Psoas muscle (tissue), 7 donors: ENCODE measurements at regions not wholly inside any gene's neighbourhood (a gene's known extent, or its start where the extent isn't known, plus 50 kb on each side); places are given as distances from the start of the nearest gene placed in this dataset.

Experiments
- ATAC-seq, 4 donors: fragments of 200-7000 bp; cut with Tn5 transposase; one replicate each; pipeline ENCODE4 v1.9.1; 2020; ENCODE audit warnings: moderate library complexity in 3 of 4, mild to moderate bottlenecking in 2 of 4
- DNase-seq, 2 donors: peaks; one replicate each; pipeline ENCODE4 v3.0.0-alpha.2; 2020
- H3K27ac ChIP-seq: fragments of 200-600 bp; one replicate; pipeline ENCODE4 v1.8.0; 2022
- H3K27me3 ChIP-seq, 3 donors: fragments of 200-600 bp in 1 of 3; one replicate each; pipeline versions ENCODE4 v1.6.1 to v1.8.0; 2013 to 2022; ENCODE audit warnings: low read length in 2 of 3, mild to moderate bottlenecking in 2 of 3, moderate library complexity in 1 of 3; ENCODE audit not compliant: insufficient read depth in 3 of 3
- H3K36me3 ChIP-seq, 2 donors: fragments of 200-600 bp in 1 of 2; one replicate each; pipeline versions ENCODE4 v1.6.1 to v1.8.0; 2013 to 2022; ENCODE audit warnings: low read depth in 1 of 2, mild to moderate bottlenecking in 1 of 2, moderate library complexity in 1 of 2; ENCODE audit not compliant: insufficient read depth in 1 of 2
- H3K4me1 ChIP-seq: fragments of 200-600 bp; one replicate; pipeline ENCODE4 v1.8.0; 2022
- H3K4me3 ChIP-seq: fragments of 200-600 bp; one replicate; pipeline ENCODE4 v1.8.0; 2022; ENCODE audit warnings: mild to moderate bottlenecking
- H3K9me3 ChIP-seq: fragments of 200-600 bp; one replicate; pipeline ENCODE4 v1.8.0; 2022
- WGBS, 3 donors: extraction: QIAGEN DNeasy Blood & Tissue Kit; methylation state at CpG; one replicate each; pipeline versions ENCODE4 v1.1.6 to v1.1.7; 2013; 5-methylcytosine and 5-hydroxymethylcytosine counted together
- intact Hi-C, 2 donors: fragments of 100-400 bp; cut with DNase I; formaldehyde crosslinking; loops; one replicate each; pipeline versions ENCODE4 v1.11.0 to v1.14.2; 2022
- TF ChIP-seq, protein P1 (sequence below): fragments of 200-600 bp; IDR thresholded peaks from one replicate; pipeline ENCODE4 v1.8.0; 2022; ENCODE audit warnings: antibody characterized with exemption
- donor health status: healthy with polysubstance abuse.
- donor health status: DM: no; HTN: no; CAD: no; lungs with moderate emphysema.
- donor health status: Bipolar disorder and iron deficiency.
- donor health status: healthy.
- donor health status: DM: yes; HTN: yes; CAD: no.
- donor health status: DM: no; HTN: no; CAD: no.
- donor health status: DM: yes; HTN: yes; CAD: no.

DNA sequence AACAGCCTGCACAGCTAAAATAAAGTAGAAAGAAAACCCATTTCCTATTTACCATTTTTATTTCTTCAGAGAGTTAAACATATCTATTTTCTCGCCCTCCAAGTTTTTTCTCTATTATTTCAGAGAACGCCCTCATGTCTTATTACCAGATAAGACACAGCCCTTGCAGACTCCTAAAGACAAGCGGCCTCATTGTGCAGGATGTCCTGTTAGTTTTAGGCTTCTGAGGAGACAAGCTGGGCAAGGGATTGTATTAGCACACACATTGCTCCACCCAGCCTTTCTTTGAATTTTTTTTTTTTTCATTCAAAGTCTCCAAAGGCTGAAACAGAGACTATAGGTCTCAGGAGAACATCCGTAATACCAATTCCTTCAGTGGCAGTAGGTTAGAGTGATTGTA lies 101.8 kb upstream of the UBL3 start:
- TF ChIP-seq, protein P1, sequence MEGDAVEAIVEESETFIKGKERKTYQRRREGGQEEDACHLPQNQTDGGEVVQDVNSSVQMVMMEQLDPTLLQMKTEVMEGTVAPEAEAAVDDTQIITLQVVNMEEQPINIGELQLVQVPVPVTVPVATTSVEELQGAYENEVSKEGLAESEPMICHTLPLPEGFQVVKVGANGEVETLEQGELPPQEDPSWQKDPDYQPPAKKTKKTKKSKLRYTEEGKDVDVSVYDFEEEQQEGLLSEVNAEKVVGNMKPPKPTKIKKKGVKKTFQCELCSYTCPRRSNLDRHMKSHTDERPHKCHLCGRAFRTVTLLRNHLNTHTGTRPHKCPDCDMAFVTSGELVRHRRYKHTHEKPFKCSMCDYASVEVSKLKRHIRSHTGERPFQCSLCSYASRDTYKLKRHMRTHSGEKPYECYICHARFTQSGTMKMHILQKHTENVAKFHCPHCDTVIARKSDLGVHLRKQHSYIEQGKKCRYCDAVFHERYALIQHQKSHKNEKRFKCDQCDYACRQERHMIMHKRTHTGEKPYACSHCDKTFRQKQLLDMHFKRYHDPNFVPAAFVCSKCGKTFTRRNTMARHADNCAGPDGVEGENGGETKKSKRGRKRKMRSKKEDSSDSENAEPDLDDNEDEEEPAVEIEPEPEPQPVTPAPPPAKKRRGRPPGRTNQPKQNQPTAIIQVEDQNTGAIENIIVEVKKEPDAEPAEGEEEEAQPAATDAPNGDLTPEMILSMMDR: no peak
- H3K36me3 ChIP-seq: no peaks in the 10 kb centered on the region
- intact Hi-C loops: no loop called here
- no peaks in the 10 kb centered on the region for H3K9me3 ChIP-seq
- no peak overlapping the region for H3K27ac ChIP-seq
- no peak overlapping the region for H3K4me3 ChIP-seq
- no peaks in the 10 kb centered on the region for H3K4me1 ChIP-seq
- ATAC-seq (no peak), DNase-seq (no peak)
- 94 to 96% (median 96%) methylated on average over 4 of the region's 4 CpGs for WGBS, 3 donors
- peaks cover 0 to 34% (median 1%) of the 10 kb centered on the region in 3 donors for H3K27me3 ChIP-seq

DNA sequence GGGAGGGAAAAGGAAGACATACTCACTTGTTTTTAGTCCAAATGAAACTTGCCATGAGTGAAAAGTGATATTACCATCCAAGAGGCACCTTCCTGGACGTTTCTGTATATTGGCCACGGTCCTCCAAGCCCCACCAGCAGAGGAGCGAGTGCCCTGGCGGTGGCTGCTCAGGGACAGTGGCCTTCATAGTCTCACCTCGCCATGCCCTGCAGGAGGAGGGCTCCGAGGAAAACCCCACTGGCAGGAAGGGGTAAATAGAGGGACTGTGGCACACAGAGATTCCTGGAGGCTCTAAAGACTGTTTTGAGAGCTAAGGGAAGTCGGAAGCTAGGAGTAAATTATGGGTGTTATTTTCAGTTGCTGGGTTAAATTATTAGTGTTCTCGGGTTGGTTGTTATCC lies 98.4 kb upstream of the UBL3 start:
- H3K27me3 ChIP-seq: peaks cover 0 to 21% (median 0%) of the 10 kb centered on the region in 3 donors
- no peak for DNase-seq
- no peaks in the 10 kb centered on the region for H3K9me3 ChIP-seq
- no peak overlapping the region for H3K27ac ChIP-seq
- intact Hi-C loops: no loop called here
- TF ChIP-seq, protein P1: no peak
- no peaks in the 10 kb centered on the region for H3K4me1 ChIP-seq
- no peak for ATAC-seq
- no peaks in the 10 kb centered on the region for H3K36me3 ChIP-seq
- no peak overlapping the region for H3K4me3 ChIP-seq
- WGBS, 3 donors: 59 to 66% (median 64%) methylated on average over 8 of the region's 8 CpGs

DNA sequence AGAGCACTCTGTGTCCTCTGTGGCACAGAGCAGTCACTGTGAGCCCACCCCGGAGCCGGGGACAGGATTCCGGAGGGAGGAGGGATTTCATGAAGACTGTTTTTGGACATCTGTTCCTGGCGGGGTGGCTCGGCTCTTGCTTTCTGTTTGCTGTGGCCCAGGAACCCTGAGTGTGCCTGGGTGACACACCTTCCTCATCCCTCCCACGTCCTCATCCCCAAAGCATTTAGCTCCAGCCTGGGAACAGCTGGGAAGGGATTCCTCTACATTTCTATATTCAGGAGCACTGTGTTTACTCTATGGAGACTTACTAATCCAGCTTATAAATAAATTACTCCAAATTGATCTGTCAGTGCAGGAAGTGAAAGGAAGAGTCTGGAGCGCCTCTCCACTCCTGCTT lies 97.8 kb upstream of the UBL3 start:
- TF ChIP-seq, protein P1: no peak
- 41 to 44% (median 42%) methylated on average over 7 of the region's 7 CpGs for WGBS, 3 donors
- H3K27me3 ChIP-seq: peaks cover 0 to 18% (median 0%) of the 10 kb centered on the region in 3 donors
- no peaks in the 10 kb centered on the region for H3K36me3 ChIP-seq
- H3K4me3 ChIP-seq: no peak overlapping the region
- H3K9me3 ChIP-seq: no peaks in the 10 kb centered on the region
- intact Hi-C loops: no loop called here
- DNase-seq (no peak), ATAC-seq (no peak)
- no peak overlapping the region for H3K27ac ChIP-seq
- H3K4me1 ChIP-seq: no peaks in the 10 kb centered on the region

DNA sequence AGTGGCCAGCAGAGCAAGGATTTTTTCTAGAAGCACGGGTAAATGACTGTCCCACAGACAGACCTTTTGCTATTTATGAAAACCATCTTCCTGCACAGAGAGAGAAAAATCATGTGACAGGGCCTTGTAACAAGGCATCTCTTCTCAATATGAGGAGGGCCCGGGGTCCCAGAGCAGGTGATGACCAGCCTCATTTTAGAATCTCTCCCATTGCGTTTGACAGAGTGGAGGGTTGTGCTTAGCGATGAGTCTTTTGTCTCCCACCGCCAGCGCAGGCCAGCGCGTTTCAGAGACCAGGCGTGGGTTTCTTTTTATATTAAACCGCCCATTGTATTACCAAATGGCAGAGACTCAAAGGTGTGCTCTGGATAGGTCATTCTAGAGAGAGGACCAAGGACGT lies 97.4 kb upstream of the UBL3 start:
- DNase-seq (no peak), ATAC-seq (no peak)
- no peak overlapping the region for H3K4me3 ChIP-seq
- no peaks in the 10 kb centered on the region for H3K9me3 ChIP-seq
- H3K4me1 ChIP-seq: no peaks in the 10 kb centered on the region
- H3K27ac ChIP-seq: no peak overlapping the region
- intact Hi-C loops: no loop called here
- TF ChIP-seq, protein P1: no peak
- H3K27me3 ChIP-seq: peaks cover 0 to 18% (median 0%) of the 10 kb centered on the region in 3 donors
- no peaks in the 10 kb centered on the region for H3K36me3 ChIP-seq
- WGBS, 3 donors: 83 to 88% (median 84%) methylated on average over 11 of the region's 11 CpGs

DNA sequence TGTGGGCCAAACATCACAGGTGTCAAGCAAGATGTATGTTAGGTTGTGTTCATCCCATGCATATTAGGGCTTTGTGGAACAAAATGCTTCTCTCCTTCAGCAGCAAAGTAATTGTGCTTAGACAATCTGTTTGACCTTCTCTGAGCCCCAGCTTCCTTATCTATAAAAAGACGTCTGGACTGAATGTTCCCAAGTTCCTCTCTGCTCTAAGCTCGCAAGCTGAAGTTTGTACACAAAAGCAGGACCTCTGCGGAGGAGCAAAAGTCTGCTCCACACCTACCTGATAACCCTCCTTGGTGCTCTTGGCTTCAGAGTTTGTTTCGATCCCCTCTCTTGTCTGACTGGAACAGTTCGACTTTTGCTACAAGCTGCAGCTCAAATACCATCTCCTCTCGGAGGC lies 95.7 kb upstream of the UBL3 start:
- TF ChIP-seq, protein P1: no peak
- no peaks in the 10 kb centered on the region for H3K9me3 ChIP-seq
- ATAC-seq: no peak
- H3K4me3 ChIP-seq: no peak overlapping the region
- no peak overlapping the region for H3K27ac ChIP-seq
- intact Hi-C loops: no loop called here
- no peaks in the 10 kb centered on the region for H3K36me3 ChIP-seq
- H3K27me3 ChIP-seq: peaks cover 0 to 14% (median 0%) of the 10 kb centered on the region in 3 donors
- DNase-seq: no peak
- H3K4me1 ChIP-seq: no peaks in the 10 kb centered on the region
- 80 to 82% (median 81%) methylated on average over 6 of the region's 6 CpGs for WGBS, 3 donors
